GM21529 (cell line): ENCODE measurements at regions not wholly inside any gene's neighbourhood (a gene's known extent, or its start where the extent isn't known, plus 50 kb on each side); places are given as distances from the start of the nearest gene placed in this dataset.

ENCODE experiments used
- ATAC-seq: cut with Tn5 transposase; IDR thresholded peaks from one replicate; pipeline ENCODE4 v1.9.1; 2021; ENCODE audit not compliant: unreplicated experiment

GRCh38 chr2:48098539-48098938 is 192.2 kb upstream of the FBXO11 start:
- ATAC-seq = no peak

- ATAC-seq = no peak
These were observed 198.1 kb upstream of the FBXO11 start for GRCh38 chr2:48104418-48104817.

GRCh38 chr2:48105848-48106247 is 199.6 kb upstream of the FBXO11 start:
- no peak for ATAC-seq

- no peak for ATAC-seq
These were observed 201.1 kb upstream of the FBXO11 start for GRCh38 chr2:48107326-48107925.

GRCh38 chr2:48108455-48108854 is 202.2 kb upstream of the FBXO11 start:
- no peak for ATAC-seq

GRCh38 chr2:48109491-48110204 is 203.3 kb upstream of the FBXO11 start:
- no peak for ATAC-seq

- no peak for ATAC-seq
These were observed 204.0 kb upstream of the FOXN2 start for GRCh38 chr2:48110492-48110891.

GRCh38 chr2:48112911-48113680 is 201.4 kb upstream of the FOXN2 start:
- ATAC-seq = no peak

GRCh38 chr2:48113767-48114166 is 200.7 kb upstream of the FOXN2 start:
- no peak for ATAC-seq

- peak; percentile 45 for ATAC-seq
These were observed 200.2 kb upstream of the FOXN2 start for GRCh38 chr2:48114256-48114655.

GRCh38 chr2:48116497-48116896 is 198.0 kb upstream of the FOXN2 start:
- no peak for ATAC-seq

- ATAC-seq = no peak
These were observed 195.6 kb upstream of the FOXN2 start for GRCh38 chr2:48118895-48119294.

GRCh38 chr2:48120112-48120511 is 194.4 kb upstream of the FOXN2 start:
- ATAC-seq = no peak

- ATAC-seq = no peak
These were observed 193.7 kb upstream of the FOXN2 start for GRCh38 chr2:48120759-48121242.

- no peak for ATAC-seq
These were observed 192.3 kb upstream of the FOXN2 start for GRCh38 chr2:48122166-48122565.

GRCh38 chr2:48124592-48124991 is 189.9 kb upstream of the FOXN2 start:
- no peak for ATAC-seq

- no peak for ATAC-seq
These were observed 188.3 kb upstream of the FOXN2 start for GRCh38 chr2:48126162-48126561.

- no peak for ATAC-seq
These were observed 186.8 kb upstream of the FOXN2 start for GRCh38 chr2:48127612-48128191.

GRCh38 chr2:48129293-48129950 is 185.1 kb upstream of the FOXN2 start:
- ATAC-seq = no peak

GRCh38 chr2:48131539-48132270 is 182.8 kb upstream of the FOXN2 start:
- no peak for ATAC-seq
